Calu3 (cell line): ENCODE measurements at regions not wholly inside any gene's neighbourhood (a gene's known extent, or its start where the extent isn't known, plus 50 kb on each side); places are given as distances from the start of the nearest gene placed in this dataset.

Source experiments
- BruUV-seq: library from RNA; stranded (reverse); fragments of 400-500 nt; replicated peaks from 2 replicates; lab custom pipeline; 2021; lab: Mats Ljungman, UMichigan
- CTCF ChIA-PET: fragments of 300-600 bp; sonication (Branson Sonifier 250); formaldehyde crosslinking; loops from one replicate; lab custom pipeline; 2022; ENCODE audit warnings: antibody characterized with exemption; lab: Charles Lee
- DNase-seq: peaks from one replicate; pipeline ENCODE4 v3.0.0; 2022
- H3K27ac Mint-ChIP-seq: one replicate; pipeline ENCODE4 v1.8.0; 2022; ENCODE audit warnings: mixed read lengths; ENCODE audit not compliant: unreplicated experiment
- H3K27me3 Mint-ChIP-seq: one replicate; pipeline ENCODE4 v1.8.0; 2022; ENCODE audit warnings: mixed read lengths; ENCODE audit not compliant: unreplicated experiment
- H3K36me3 Mint-ChIP-seq: one replicate; pipeline ENCODE4 v1.8.0; 2022; ENCODE audit warnings: mild to moderate bottlenecking, moderate library complexity, mixed read lengths; ENCODE audit not compliant: insufficient read depth, unreplicated experiment
- H3K4me1 Mint-ChIP-seq: one replicate; pipeline ENCODE4 v1.8.0; 2022; ENCODE audit warnings: mild to moderate bottlenecking, low read depth, mixed read lengths; ENCODE audit not compliant: unreplicated experiment
- H3K4me3 Mint-ChIP-seq: one replicate; pipeline ENCODE4 v1.8.0; 2022; ENCODE audit warnings: mild to moderate bottlenecking, low read depth, moderate library complexity, mixed read lengths; ENCODE audit not compliant: unreplicated experiment
- H3K9me3 Mint-ChIP-seq: one replicate; pipeline ENCODE4 v1.8.0; 2022; ENCODE audit warnings: low read depth, mixed read lengths; ENCODE audit not compliant: unreplicated experiment
- CTCF ChIP-seq: fragments of 200-600 bp; IDR thresholded peaks from one replicate; pipeline ENCODE4 v1.8.0; 2022; ENCODE audit warnings: antibody characterized with exemption; ENCODE audit not compliant: unreplicated experiment
- intact Hi-C: fragments of 100-400 bp; cut with micrococcal nuclease; formaldehyde crosslinking; loops from one replicate; pipeline ENCODE4 v1.10.0; 2022; ENCODE audit not compliant: unreplicated experiment

GRCh38 chr6:78150425-78150824 is 497.6 kb downstream of the MEI4 start:
- Mint-ChIP-seq H3K4me1 (no peaks in the 10 kb centered on the region), H3K9me3 (peaks cover 3% of the 10 kb centered on the region), H3K27me3 (no peaks in the 10 kb centered on the region), H3K27ac (no peak overlapping the region), H3K36me3 (no peaks in the 10 kb centered on the region), H3K4me3 (no peak overlapping the region)
- no peak for TF ChIP-seq CTCF
- intact Hi-C loops = no loop called here
- no peak for DNase-seq
- no TSS peak for BruUV-seq
- CTCF ChIA-PET = no interaction called here

GRCh38 chr6:78153976-78154375 is 501.1 kb downstream of the MEI4 start:
- Mint-ChIP-seq H3K36me3 (no peaks in the 10 kb centered on the region), H3K9me3 (peaks cover 3% of the 10 kb centered on the region), H3K4me3 (no peak overlapping the region), H3K4me1 (no peaks in the 10 kb centered on the region), H3K27me3 (no peaks in the 10 kb centered on the region), H3K27ac (no peak overlapping the region)
- intact Hi-C loops = no loop called here
- no peak for DNase-seq
- no TSS peak for BruUV-seq
- CTCF ChIA-PET = no interaction called here
- TF ChIP-seq CTCF = no peak

- no peaks in the 10 kb centered on the region for H3K36me3 Mint-ChIP-seq
- TF ChIP-seq CTCF = no peak
- intact Hi-C loops = no loop called here
- no peak overlapping the region for H3K4me3 Mint-ChIP-seq
- BruUV-seq = no TSS peak
- H3K27ac Mint-ChIP-seq = no peak overlapping the region
- CTCF ChIA-PET = no interaction called here
- H3K9me3 Mint-ChIP-seq = no peaks in the 10 kb centered on the region
- H3K27me3 Mint-ChIP-seq = no peaks in the 10 kb centered on the region
- H3K4me1 Mint-ChIP-seq = no peaks in the 10 kb centered on the region
- no peak for DNase-seq
Observed at GRCh38 chr6:78157606-78158005, 504.8 kb downstream of the MEI4 start.

- Mint-ChIP-seq H3K9me3 (peaks cover 7% of the 10 kb centered on the region), H3K4me3 (no peak overlapping the region), H3K36me3 (no peaks in the 10 kb centered on the region), H3K27ac (no peak overlapping the region), H3K27me3 (no peaks in the 10 kb centered on the region), H3K4me1 (no peaks in the 10 kb centered on the region)
- TF ChIP-seq CTCF = no peak
- intact Hi-C loops = no loop called here
- no peak for DNase-seq
- CTCF ChIA-PET = no interaction called here
- no TSS peak for BruUV-seq
Observed at GRCh38 chr6:78188891-78189290, 536.1 kb downstream of the MEI4 start.

- intact Hi-C loops = no loop called here
- TF ChIP-seq CTCF = no peak
- Mint-ChIP-seq H3K27me3 (no peaks in the 10 kb centered on the region), H3K9me3 (peaks cover 7% of the 10 kb centered on the region), H3K36me3 (no peaks in the 10 kb centered on the region), H3K27ac (no peak overlapping the region), H3K4me3 (no peak overlapping the region), H3K4me1 (no peaks in the 10 kb centered on the region)
- no TSS peak for BruUV-seq
- CTCF ChIA-PET = no interaction called here
- DNase-seq = no peak
Observed at GRCh38 chr6:78192057-78192456, 539.2 kb downstream of the MEI4 start.
